IMR-90 (cell line): ENCODE measurements at regions not wholly inside any gene's neighbourhood (a gene's known extent, or its start where the extent isn't known, plus 50 kb on each side); places are given as distances from the start of the nearest gene placed in this dataset.
A peak's percentile ranks its signal among the peaks of the same experiment; 100 is the strongest.

Experiments used
- ATAC-seq: fragments of 200-7000 bp; cut with Tn5 transposase; 2 replicates; pipeline ENCODE4 v1.9.1; 2020; ENCODE audit warnings: low read depth, mild to moderate bottlenecking, moderate library complexity
- BruUV-seq: library from RNA; stranded (reverse); fragments of 400-500 nt; replicated peaks from 2 replicates; lab custom pipeline; 2021; lab: Mats Ljungman, UMichigan
- CTCF ChIA-PET: fragments of 300-600 bp; formaldehyde crosslinking; extraction: SDS; loops from one replicate; lab custom pipeline; 2021; ENCODE audit warnings: antibody characterized with exemption; lab: Yijun Ruan, JAX
- POLR2A ChIA-PET: fragments of 300-600 bp; sonication (Branson Sonifier 250); formaldehyde crosslinking; loops from one replicate; lab custom pipeline; 2022; ENCODE audit warnings: antibody characterized with exemption; ENCODE audit not compliant: unreplicated experiment; lab: Charles Lee
- DNase-seq: peaks from one replicate; pipeline ENCODE4 v3.0.0; 2013
- H2AFZ ChIP-seq: replicated peaks from 2 replicates; pipeline ENCODE3; 2013; ENCODE audit warnings: low read length, mild to moderate bottlenecking; ENCODE audit not compliant: poor library complexity
- H2AK5ac ChIP-seq: 2 replicates; pipeline ENCODE4 v1.6.1; 2013; ENCODE audit warnings: low read depth, low read length, inconsistent platforms
- H2AK9ac ChIP-seq: replicated peaks from 2 replicates; pipeline ENCODE3; 2013; ENCODE audit warnings: mild to moderate bottlenecking, low read depth, low read length, moderate library complexity; ENCODE audit not compliant: poor library complexity
- H2BK120ac ChIP-seq: 2 replicates; pipeline ENCODE4 v1.6.1; 2013; ENCODE audit warnings: low read depth, low read length, inconsistent platforms
- H2BK15ac ChIP-seq: 3 replicates; pipeline ENCODE4 v1.6.1; 2013; ENCODE audit warnings: low read depth, low read length, inconsistent platforms
- H2BK20ac ChIP-seq: 2 replicates; pipeline ENCODE4 v1.6.1; 2013; ENCODE audit warnings: low read depth, mild to moderate bottlenecking, inconsistent platforms, low read length, moderate library complexity
- H2BK5ac ChIP-seq: 2 replicates; pipeline ENCODE4 v1.6.1; 2013; ENCODE audit warnings: mild to moderate bottlenecking, low read depth, low read length, inconsistent platforms; ENCODE audit not compliant: poor library complexity, severe bottlenecking
- H3K14ac ChIP-seq: replicated peaks from 2 replicates; pipeline ENCODE4 v1.6.1; 2013; ENCODE audit warnings: low read depth, low read length, inconsistent platforms
- H3K18ac ChIP-seq: 2 replicates; pipeline ENCODE4 v1.6.1; 2013; ENCODE audit warnings: low read depth, low read length, control low read depth
- H3K23ac ChIP-seq: 2 replicates; pipeline ENCODE4 v1.6.1; 2013; ENCODE audit warnings: low read depth, low read length, inconsistent platforms
- H3K27ac ChIP-seq: 2 replicates; pipeline ENCODE4 v1.5.1; 2013; ENCODE audit warnings: mild to moderate bottlenecking, control low read depth, low read length; ENCODE audit not compliant: insufficient read depth
- H3K27me3 ChIP-seq: 2 replicates; pipeline ENCODE4 v1.6.1; 2013; ENCODE audit warnings: low read length; ENCODE audit not compliant: control insufficient read depth, insufficient read depth
- H3K36me3 ChIP-seq: 2 replicates; pipeline ENCODE4 v1.6.1; 2013; ENCODE audit warnings: low read length, mixed read lengths; ENCODE audit not compliant: control insufficient read depth, insufficient read depth
- H3K4ac ChIP-seq: 2 replicates; pipeline ENCODE4 v1.6.1; 2013; ENCODE audit warnings: low read depth, low read length, inconsistent platforms
- H3K4me1 ChIP-seq: 2 replicates; pipeline ENCODE4 v1.6.1; 2013; ENCODE audit warnings: low read length, mixed read lengths; ENCODE audit not compliant: control insufficient read depth, insufficient read depth
- H3K4me2 ChIP-seq: 2 replicates; pipeline ENCODE4 v1.6.1; 2013; ENCODE audit warnings: low read depth, mild to moderate bottlenecking, control low read depth, low read length, moderate library complexity
- H3K4me3 ChIP-seq: 2 replicates; pipeline ENCODE4 v1.5.1; 2013; ENCODE audit warnings: low read depth, mild to moderate bottlenecking, control low read depth, low read length, moderate library complexity; ENCODE audit not compliant: insufficient read depth
- H3K56ac ChIP-seq: 2 replicates; pipeline ENCODE4 v1.6.1; 2013; ENCODE audit warnings: low read length, inconsistent platforms; ENCODE audit not compliant: insufficient read depth; ENCODE audit errors: extremely low read depth
- H3K79me1 ChIP-seq, 2 experiments: 2 replicates each; pipeline ENCODE4 v1.6.1; 2013; ENCODE audit warnings: low read length in 2 of 2, inconsistent platforms in 1 of 2, low read depth in 1 of 2
- H3K9ac ChIP-seq: 2 replicates; pipeline ENCODE4 v1.6.1; 2013; ENCODE audit warnings: low read depth, low read length, control low read depth
- H3K9me1 ChIP-seq: 2 replicates; pipeline ENCODE4 v1.6.1; 2013; ENCODE audit warnings: low read length, inconsistent platforms; ENCODE audit not compliant: insufficient read depth
- H3K9me3 ChIP-seq: 2 replicates; pipeline ENCODE4 v1.6.1; 2013; ENCODE audit warnings: low read length; ENCODE audit not compliant: control insufficient read depth, insufficient read depth
- H4K20me1 ChIP-seq: 2 replicates; pipeline ENCODE4 v1.6.1; 2013; ENCODE audit warnings: low read length, inconsistent platforms; ENCODE audit not compliant: insufficient read depth
- H4K5ac ChIP-seq: 2 replicates; pipeline ENCODE4 v1.6.1; 2013; ENCODE audit warnings: mild to moderate bottlenecking, low read depth, low read length, control low read depth
- H4K8ac ChIP-seq, 2 experiments: 2 replicates each; pipeline ENCODE4 v1.6.1; 2013; ENCODE audit warnings: low read depth in 2 of 2, low read length in 2 of 2, control low read depth in 1 of 2, inconsistent platforms in 1 of 2
- H4K91ac ChIP-seq: 2 replicates; pipeline ENCODE4 v1.6.1; 2013; ENCODE audit warnings: low read depth, low read length, inconsistent platforms; ENCODE audit not compliant: insufficient read depth
- CEBPB ChIP-seq: IDR thresholded peaks from 2 replicates; pipeline ENCODE4 v1.6.1; 2012; ENCODE audit warnings: low read depth, low read length, improper control_type of control experiment
- MAFK ChIP-seq: IDR thresholded peaks from 2 replicates; pipeline ENCODE4 v1.6.1; 2012; ENCODE audit warnings: low read depth, low read length, improper control_type of control experiment
- MAZ ChIP-seq: IDR thresholded peaks from 2 replicates; pipeline ENCODE4 v1.6.1; 2012; ENCODE audit warnings: low read depth, mild to moderate bottlenecking, low read length, improper control_type of control experiment, moderate library complexity, borderline replicate concordance
- NFE2L2 ChIP-seq: fragments of 150-350 bp; IDR thresholded peaks from 2 replicates; pipeline ENCODE4 v1.6.1; 2016; ENCODE audit warnings: low read depth, mild to moderate bottlenecking, low read length
- RAD21 ChIP-seq: IDR thresholded peaks from 2 replicates; pipeline ENCODE4 v1.6.1; 2012; ENCODE audit warnings: low read length, improper control_type of control experiment
- RCOR1 ChIP-seq: IDR thresholded peaks from 2 replicates; pipeline ENCODE4 v1.6.1; 2012; ENCODE audit warnings: mild to moderate bottlenecking, low read length, improper control_type of control experiment; ENCODE audit not compliant: insufficient replicate concordance
- SMC3 ChIP-seq: fragments of 150-350 bp; IDR thresholded peaks from 2 replicates; pipeline ENCODE4 v1.6.1; 2016; ENCODE audit warnings: low read depth, mild to moderate bottlenecking, antibody characterized with exemption, low read length, moderate library complexity
- dilution Hi-C: fragments of 300-500 bp; cut with HindIII; formaldehyde crosslinking; loops from one replicate; pipeline ENCODE4 v1.14.3; 2018; ENCODE audit warnings: low sequenced_read_pairs; ENCODE audit not compliant: unreplicated experiment
- in situ Hi-C: fragments of 300-500 bp; cut with MboI; formaldehyde crosslinking; loops from 3 replicates; pipeline ENCODE4 v1.14.3; 2019; ENCODE audit warnings: low sequenced_read_pairs, inconsistent platforms, mixed read lengths
- intact Hi-C: fragments of 100-400 bp; cut with micrococcal nuclease; formaldehyde crosslinking; loops from 2 replicates; pipeline ENCODE4 v1.10.0; 2022
- TF ChIP-seq, protein P1 (sequence below): conservative IDR thresholded peaks from 2 replicates; pipeline ENCODE4 v1.5.1; 2012; ENCODE audit warnings: mild to moderate bottlenecking, low read depth, low read length, improper control_type of control experiment
- TF ChIP-seq, protein P2 (sequence below): fragments of 150-350 bp; IDR thresholded peaks from 2 replicates; pipeline ENCODE4 v1.6.1; 2016; ENCODE audit warnings: low read depth, mild to moderate bottlenecking, low read length, moderate library complexity, borderline replicate concordance

GRCh38 chrX:7706032-7706431 lies 136.9 kb upstream of the VCX start:
- Histone ChIP-seq H3K9ac (no peak overlapping the region), H4K91ac (no peak overlapping the region), H3K14ac (no peak overlapping the region), H3K18ac (no peak overlapping the region), H2AFZ (no peak overlapping the region), H3K4me2 (no peak overlapping the region), H3K4ac (no peak overlapping the region), H3K79me1 (no peaks in the 10 kb centered on the region), H3K9me1 (no peaks in the 10 kb centered on the region), H2BK15ac (no peak overlapping the region), H2AK5ac (no peak overlapping the region), H4K20me1 (no peaks in the 10 kb centered on the region), H3K4me1 (no peaks in the 10 kb centered on the region), H2AK9ac (no peak overlapping the region), H3K27ac (no peak overlapping the region), H3K56ac (no peak overlapping the region), H2BK5ac (no peak overlapping the region), H3K9me3 (peaks cover 8% of the 10 kb centered on the region), H2BK20ac (no peak overlapping the region), H4K8ac (no peak overlapping the region), H4K5ac (no peak overlapping the region), H2BK120ac (no peak overlapping the region), H3K36me3 (no peaks in the 10 kb centered on the region), H3K23ac (no peak overlapping the region), H3K4me3 (no peak overlapping the region), H3K27me3 (no peaks in the 10 kb centered on the region)
- ATAC-seq (no peak), DNase-seq (no peak)
- TF ChIP-seq RAD21 (peak; percentile 54), SMC3 (peak; percentile 38; the same call in 1 of the 2 replicates), RCOR1 (no peak), CEBPB (no peak), MAFK (no peak), NFE2L2 (no peak), MAZ (no peak)
- TF ChIP-seq, protein P1, sequence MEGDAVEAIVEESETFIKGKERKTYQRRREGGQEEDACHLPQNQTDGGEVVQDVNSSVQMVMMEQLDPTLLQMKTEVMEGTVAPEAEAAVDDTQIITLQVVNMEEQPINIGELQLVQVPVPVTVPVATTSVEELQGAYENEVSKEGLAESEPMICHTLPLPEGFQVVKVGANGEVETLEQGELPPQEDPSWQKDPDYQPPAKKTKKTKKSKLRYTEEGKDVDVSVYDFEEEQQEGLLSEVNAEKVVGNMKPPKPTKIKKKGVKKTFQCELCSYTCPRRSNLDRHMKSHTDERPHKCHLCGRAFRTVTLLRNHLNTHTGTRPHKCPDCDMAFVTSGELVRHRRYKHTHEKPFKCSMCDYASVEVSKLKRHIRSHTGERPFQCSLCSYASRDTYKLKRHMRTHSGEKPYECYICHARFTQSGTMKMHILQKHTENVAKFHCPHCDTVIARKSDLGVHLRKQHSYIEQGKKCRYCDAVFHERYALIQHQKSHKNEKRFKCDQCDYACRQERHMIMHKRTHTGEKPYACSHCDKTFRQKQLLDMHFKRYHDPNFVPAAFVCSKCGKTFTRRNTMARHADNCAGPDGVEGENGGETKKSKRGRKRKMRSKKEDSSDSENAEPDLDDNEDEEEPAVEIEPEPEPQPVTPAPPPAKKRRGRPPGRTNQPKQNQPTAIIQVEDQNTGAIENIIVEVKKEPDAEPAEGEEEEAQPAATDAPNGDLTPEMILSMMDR: peak; percentile 38
- TF ChIP-seq, protein P2, sequence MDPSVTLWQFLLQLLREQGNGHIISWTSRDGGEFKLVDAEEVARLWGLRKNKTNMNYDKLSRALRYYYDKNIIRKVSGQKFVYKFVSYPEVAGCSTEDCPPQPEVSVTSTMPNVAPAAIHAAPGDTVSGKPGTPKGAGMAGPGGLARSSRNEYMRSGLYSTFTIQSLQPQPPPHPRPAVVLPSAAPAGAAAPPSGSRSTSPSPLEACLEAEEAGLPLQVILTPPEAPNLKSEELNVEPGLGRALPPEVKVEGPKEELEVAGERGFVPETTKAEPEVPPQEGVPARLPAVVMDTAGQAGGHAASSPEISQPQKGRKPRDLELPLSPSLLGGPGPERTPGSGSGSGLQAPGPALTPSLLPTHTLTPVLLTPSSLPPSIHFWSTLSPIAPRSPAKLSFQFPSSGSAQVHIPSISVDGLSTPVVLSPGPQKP: no peak
- in situ Hi-C loops (no loop called here), dilution Hi-C loops (no loop called here), intact Hi-C loops (no loop called here)
- CTCF ChIA-PET: interaction anchor here (1.1 kb wide), 1 partner anchor 574 kb away, joined by 3 read pairs; no protein-coding TSS in a partner anchor
- BruUV-seq: no TSS peak
- POLR2A ChIA-PET: no interaction called here
